ENCODE measurements at regions not wholly inside any gene's neighbourhood (a gene's known extent, or its start where the extent isn't known, plus 50 kb on each side); places are given as distances from the start of the nearest gene placed in this dataset.

- intact Hi-C loops (cut with DNase I), result loop anchor here in 1 of 2 donors (2.0 kb wide), 1 partner anchor 60 kb away; no protein-coding TSS in a partner anchor
- Histone ChIP-seq H3K9me3 (no peaks in the 10 kb centered on the region), H3K4me1 (no peaks in the 10 kb centered on the region), H3K4me3 (no peak overlapping the region), H3K27ac (no peak overlapping the region), H3K36me3 (ENCODE audit: insufficient read depth in 1 of 2, low read depth in 1 of 2) (no peaks in the 10 kb centered on the region), H3K27me3 (ENCODE audit: insufficient read depth in 3 of 3, low read length in 2 of 3) (no peaks in the 10 kb centered on the region)
- 71 to 78% (median 75%) methylated on average over 4 of the region's 4 CpGs for WGBS, 3 donors
- DNase-seq (no peak), ATAC-seq (no peak)
- no peak for TF ChIP-seq CTCF (IDR thresholded peaks at IDR 0.05)
Observed at GRCh38 chr16:51507286-51507685, 356.2 kb upstream of the SALL1 start.

GRCh38 chr16:51500306-51500705, 349.2 kb upstream of the SALL1 start:
- Histone ChIP-seq H3K27me3 (ENCODE audit: insufficient read depth in 3 of 3, low read length in 2 of 3) (no peaks in the 10 kb centered on the region), H3K4me3 (no peak overlapping the region), H3K9me3 (no peaks in the 10 kb centered on the region), H3K4me1 (no peaks in the 10 kb centered on the region), H3K27ac (no peak overlapping the region), H3K36me3 (ENCODE audit: insufficient read depth in 1 of 2, low read depth in 1 of 2) (no peaks in the 10 kb centered on the region)
- WGBS, 3 donors, result 52 to 74% (median 67%) methylated on average over 1 of the region's 1 CpG
- intact Hi-C loops (cut with DNase I), result no loop called here
- DNase-seq, result no peak
- no peak for TF ChIP-seq CTCF (IDR thresholded peaks at IDR 0.05)
- no peak for ATAC-seq

- intact Hi-C loops (cut with DNase I), result no loop called here
- no peak for TF ChIP-seq CTCF (IDR thresholded peaks at IDR 0.05)
- H3K9me3 ChIP-seq, result no peaks in the 10 kb centered on the region
- H3K27me3 ChIP-seq (ENCODE audit: insufficient read depth in 3 of 3, low read length in 2 of 3), result no peaks in the 10 kb centered on the region
- ATAC-seq (no peak), DNase-seq (no peak)
- 65 to 73% (median 67%) methylated on average over 2 of the region's 2 CpGs for WGBS, 3 donors
- H3K4me1 ChIP-seq, result no peaks in the 10 kb centered on the region
- H3K36me3 ChIP-seq (ENCODE audit: insufficient read depth in 1 of 2, low read depth in 1 of 2), result no peaks in the 10 kb centered on the region
- H3K27ac ChIP-seq, result no peak overlapping the region
- no peak overlapping the region for H3K4me3 ChIP-seq
Observed at GRCh38 chr16:51497541-51498211, 346.6 kb upstream of the SALL1 start.

DNA sequence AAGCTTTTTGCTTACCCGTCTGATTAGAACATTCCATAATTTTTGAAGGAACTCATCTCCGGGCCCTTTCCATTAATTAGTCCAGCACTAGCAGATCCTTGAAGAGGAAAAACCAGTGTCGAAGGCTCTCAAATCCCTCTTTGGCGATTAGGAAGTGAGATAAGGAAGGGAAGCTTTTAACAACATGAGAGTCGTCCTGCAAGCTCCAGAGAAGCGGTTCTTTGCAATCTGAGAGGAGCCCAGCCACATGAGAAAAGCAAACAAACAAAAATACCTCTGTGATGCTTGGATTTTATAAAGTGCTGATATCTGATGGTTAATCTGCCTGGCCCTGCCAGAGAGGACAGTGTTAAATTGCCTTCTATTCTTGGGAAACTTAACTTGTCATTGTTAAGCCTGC, 339.8 kb upstream of the SALL1 start:
- no peaks in the 10 kb centered on the region for H3K9me3 ChIP-seq
- no peaks in the 10 kb centered on the region for H3K36me3 ChIP-seq (ENCODE audit: insufficient read depth in 1 of 2, low read depth in 1 of 2)
- DNase-seq, result no peak
- ATAC-seq, result no peak
- no peak for TF ChIP-seq CTCF (IDR thresholded peaks at IDR 0.05)
- intact Hi-C loops (cut with DNase I), result no loop called here
- no peaks in the 10 kb centered on the region for H3K27me3 ChIP-seq (ENCODE audit: insufficient read depth in 3 of 3, low read length in 2 of 3)
- no peak overlapping the region for H3K4me3 ChIP-seq
- no peaks in the 10 kb centered on the region for H3K4me1 ChIP-seq
- H3K27ac ChIP-seq, result no peak overlapping the region
- WGBS, 3 donors, result 39 to 44% (median 41%) methylated on average over 6 of the region's 6 CpGs

DNA sequence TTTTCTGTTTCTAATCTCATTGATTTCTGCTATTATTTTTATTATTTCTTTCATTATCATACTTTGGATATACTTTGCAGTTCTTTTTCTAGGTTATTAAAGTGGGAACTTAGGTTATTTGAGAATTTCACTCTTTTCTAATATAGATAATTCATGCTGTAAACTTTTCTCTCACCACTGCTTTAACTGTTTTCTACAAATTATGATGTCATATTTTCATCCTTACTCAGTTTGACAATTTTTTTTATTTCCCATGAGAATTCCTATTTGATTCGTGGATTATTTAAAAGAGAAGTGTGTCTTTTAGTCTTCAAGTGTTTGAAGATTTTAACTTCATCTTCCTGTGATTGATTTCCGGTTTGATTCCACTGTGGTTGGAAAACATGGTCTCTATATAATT, 336.8 kb upstream of the SALL1 start:
- H3K4me1 ChIP-seq, result no peaks in the 10 kb centered on the region
- intact Hi-C loops (cut with DNase I), result no loop called here
- H3K4me3 ChIP-seq, result no peak overlapping the region
- peaks cover 6% of the 10 kb centered on the region for H3K9me3 ChIP-seq
- ATAC-seq (no peak), DNase-seq (no peak)
- no peaks in the 10 kb centered on the region for H3K27me3 ChIP-seq (ENCODE audit: insufficient read depth in 3 of 3, low read length in 2 of 3)
- H3K36me3 ChIP-seq (ENCODE audit: insufficient read depth in 1 of 2, low read depth in 1 of 2), result no peaks in the 10 kb centered on the region
- TF ChIP-seq CTCF (IDR thresholded peaks at IDR 0.05), result no peak
- no peak overlapping the region for H3K27ac ChIP-seq
- 74 to 77% (median 77%) methylated on average over 2 of the region's 2 CpGs for WGBS, 3 donors

Measured in psoas muscle (tissue), 7 donors.